Transverse colon (tissue), 4 donors: ENCODE measurements at regions not wholly inside any gene's neighbourhood (a gene's known extent, or its start where the extent isn't known, plus 50 kb on each side); places are given as distances from the start of the nearest gene placed in this dataset.

ENCODE experiments used
- DNase-seq: peaks from one replicate; pipeline ENCODE4 v3.0.0-alpha.2; 2019
- H3K27ac ChIP-seq, 4 donors: fragments of 200-600 bp; sonication (generic); 2 replicates each; pipeline ENCODE4 v1.5.1; 2016 to 2018; ENCODE audit warnings: inconsistent platforms in 4 of 4
- H3K27me3 ChIP-seq: fragments of 200-600 bp; sonication (generic); 2 replicates; pipeline ENCODE4 v1.5.1; 2017; ENCODE audit warnings: inconsistent platforms
- H3K36me3 ChIP-seq, 4 donors: fragments of 200-600 bp; sonication (generic); 2 replicates each; pipeline ENCODE4 v1.5.1; 2017 to 2019; ENCODE audit warnings: inconsistent platforms in 4 of 4
- H3K4me1 ChIP-seq, 4 donors: fragments of 200-600 bp; sonication (generic); 2 replicates each; pipeline ENCODE4 v1.5.1; 2017 to 2020; ENCODE audit warnings: inconsistent platforms in 4 of 4
- H3K4me3 ChIP-seq, 4 donors: fragments of 200-600 bp; sonication (generic); 1 replicate in 1 of 4; 2 replicates in 3 of 4; pipeline versions ENCODE4 v1.5.1 to v1.6.1; 2017 to 2019; ENCODE audit warnings: inconsistent platforms in 4 of 4
- H3K9me3 ChIP-seq, 2 donors: fragments of 200-600 bp; sonication (generic); 2 replicates each; pipeline ENCODE4 v1.5.1; 2017 to 2019; ENCODE audit warnings: inconsistent platforms in 2 of 2
- CTCF ChIP-seq, 5 experiments: fragments of 200-600 bp in 3 of 5; fragments of 450-650 bp in 2 of 5; sonication (generic) in 3 of 5; IDR thresholded peaks; 1 replicate in 2 of 5; 2 replicates in 3 of 5; pipeline ENCODE4 v1.5.1; 2016 to 2017; ENCODE audit warnings: antibody characterized with exemption in 5 of 5, inconsistent platforms in 3 of 5, mild to moderate bottlenecking in 2 of 5, moderate library complexity in 1 of 5
- EP300 ChIP-seq: sonication (generic); formaldehyde crosslinking; IDR thresholded peaks from one replicate; pipeline ENCODE4 v1.6.1; 2017; ENCODE audit warnings: antibody characterized with exemption, low read depth
- POLR2A ChIP-seq: fragments of 450-650 bp; IDR thresholded peaks from one replicate; pipeline ENCODE4 v1.6.1; 2016; ENCODE audit warnings: antibody characterized with exemption, mild to moderate bottlenecking, moderate library complexity
- POLR2AphosphoS5 ChIP-seq, 3 donors: sonication (generic); formaldehyde crosslinking; IDR thresholded peaks; one replicate each; pipeline ENCODE4 v1.6.1; 2016; ENCODE audit warnings: antibody characterized with exemption in 3 of 3
- WGBS, 2 donors: methylation state at CpG; one replicate each; pipeline ENCODE4 v1.1.5; 2018; ENCODE audit warnings: low coverage in 1 of 2; 5-methylcytosine and 5-hydroxymethylcytosine counted together
- in situ Hi-C, 4 donors: fragments of 200-750 bp; cut with MboI; loops; one replicate each; pipeline versions ENCODE4 v1.15.0 to v1.15.1; 2017; ENCODE audit warnings: low sequenced_read_pairs in 3 of 4, low pct_ligation_motif_present in 1 of 4, low pct_unique_long_range_greater_than_20kb in 1 of 4
- intact Hi-C: fragments of 100-400 bp; cut with DNase I; formaldehyde crosslinking; loops from one replicate; pipeline ENCODE4 v1.15.1; 2023; ENCODE audit warnings: low total_unique reads

GRCh38 chr11:71383461-71383860 is 64.7 kb downstream of the DHCR7 start:
- TF ChIP-seq POLR2A (no peak), EP300 (no peak), CTCF (IDR thresholded peaks at IDR 0.05) (no peak), POLR2AphosphoS5 (IDR thresholded peaks at IDR 0.05) (no peak)
- Histone ChIP-seq H3K4me1 (no peaks in the 10 kb centered on the region), H3K9me3 (no peaks in the 10 kb centered on the region), H3K4me3 (no peak overlapping the region), H3K27me3 (no peaks in the 10 kb centered on the region), H3K36me3 (no peaks in the 10 kb centered on the region), H3K27ac (no peak overlapping the region)
- in situ Hi-C loops (no loop called here), intact Hi-C loops (no loop called here)
- WGBS, 2 donors, result 84% methylated on average over 1 of the region's 1 CpG; no CpG with 5 or more reads in 1 of the 2 donors
- DNase-seq, result no peak

- Histone ChIP-seq H3K9me3 (no peaks in the 10 kb centered on the region), H3K4me1 (no peaks in the 10 kb centered on the region), H3K36me3 (no peaks in the 10 kb centered on the region), H3K27me3 (no peaks in the 10 kb centered on the region), H3K27ac (no peak overlapping the region), H3K4me3 (no peak overlapping the region)
- TF ChIP-seq POLR2A (no peak), EP300 (no peak), CTCF (IDR thresholded peaks at IDR 0.05) (no peak), POLR2AphosphoS5 (IDR thresholded peaks at IDR 0.05) (no peak)
- in situ Hi-C loops, result no loop called here
- DNase-seq, result no peak
- WGBS, 2 donors, result 67 to 80% methylated on average over 1 to 5 of the region's 5 CpGs
- intact Hi-C loops, result no loop called here
Observed at GRCh38 chr11:71381781-71382505, 66.2 kb downstream of the DHCR7 start.

- no peaks in the 10 kb centered on the region for H3K4me1 ChIP-seq
- H3K4me3 ChIP-seq, result no peak overlapping the region
- 29 to 57% methylated on average over 1 to 2 of the region's 2 CpGs for WGBS, 2 donors
- TF ChIP-seq POLR2A (no peak), CTCF (IDR thresholded peaks at IDR 0.05) (no peak), POLR2AphosphoS5 (IDR thresholded peaks at IDR 0.05) (no peak), EP300 (no peak)
- H3K27ac ChIP-seq, result no peak overlapping the region
- H3K9me3 ChIP-seq, result no peaks in the 10 kb centered on the region
- no peaks in the 10 kb centered on the region for H3K27me3 ChIP-seq
- DNase-seq, result no peak
- H3K36me3 ChIP-seq, result no peaks in the 10 kb centered on the region
- intact Hi-C loops (no loop called here), in situ Hi-C loops (no loop called here)
Observed at GRCh38 chr11:71379701-71380100, 68.5 kb downstream of the DHCR7 start.

GRCh38 chr11:71373791-71374454 is 74.3 kb downstream of the DHCR7 start:
- intact Hi-C loops, result no loop called here
- in situ Hi-C loops, result no loop called here
- 40 to 63% methylated on average over 1 to 7 of the region's 7 CpGs for WGBS, 2 donors
- no peaks in the 10 kb centered on the region for H3K36me3 ChIP-seq
- H3K4me3 ChIP-seq, result no peak overlapping the region
- TF ChIP-seq CTCF (IDR thresholded peaks at IDR 0.05), result no peak
- no peak for TF ChIP-seq EP300
- TF ChIP-seq POLR2AphosphoS5 (IDR thresholded peaks at IDR 0.05), result no peak
- no peak for TF ChIP-seq POLR2A
- no peak overlapping the region for H3K27ac ChIP-seq
- H3K4me1 ChIP-seq, result no peaks in the 10 kb centered on the region
- no peaks in the 10 kb centered on the region for H3K9me3 ChIP-seq
- DNase-seq, result no peak
- H3K27me3 ChIP-seq, result no peaks in the 10 kb centered on the region
